Esophagus muscularis mucosa (tissue), 4 donors: ENCODE measurements at regions not wholly inside any gene's neighbourhood (a gene's known extent, or its start where the extent isn't known, plus 50 kb on each side); places are given as distances from the start of the nearest gene placed in this dataset.

Source experiments
- DNase-seq: peaks from one replicate; pipeline ENCODE4 v3.0.0-alpha.2; 2017; ENCODE audit errors: extremely low spot score
- H3K27ac ChIP-seq, 4 donors: fragments of 200-600 bp; sonication (generic); replicated peaks in 1 of 4; 1 replicate in 3 of 4; 2 replicates in 1 of 4; pipeline ENCODE4 v1.5.1; 2016 to 2019; ENCODE audit warnings: mild to moderate bottlenecking in 1 of 4
- H3K27me3 ChIP-seq, 4 donors: fragments of 200-600 bp; sonication (generic); one replicate each; pipeline versions ENCODE4 v1.5.1 to v1.6.0; 2016 to 2019
- H3K36me3 ChIP-seq, 4 donors: fragments of 200-600 bp; sonication (generic); one replicate each; pipeline ENCODE4 v1.5.1; 2016 to 2019
- H3K4me1 ChIP-seq, 4 donors: fragments of 200-600 bp; sonication (generic); one replicate each; pipeline ENCODE4 v1.5.1; 2016 to 2019
- H3K4me3 ChIP-seq, 4 donors: fragments of 200-600 bp; sonication (generic); 1 replicate in 2 of 4; 2 replicates in 2 of 4; pipeline ENCODE4 v1.5.1; 2016 to 2019; ENCODE audit warnings: mild to moderate bottlenecking in 4 of 4, moderate library complexity in 1 of 4
- H3K9me3 ChIP-seq, 4 donors: fragments of 200-600 bp; sonication (generic); 1 replicate in 3 of 4; 2 replicates in 1 of 4; pipeline ENCODE4 v1.5.1; 2016 to 2019
- EP300 ChIP-seq: sonication (generic); formaldehyde crosslinking; IDR thresholded peaks from one replicate; pipeline ENCODE4 v1.6.1; 2017; ENCODE audit warnings: antibody characterized with exemption
- POLR2A ChIP-seq: fragments of 450-650 bp; IDR thresholded peaks from one replicate; pipeline ENCODE4 v1.6.1; 2017; ENCODE audit warnings: antibody characterized with exemption, moderate library complexity, mild to moderate bottlenecking, low read depth
- POLR2AphosphoS5 ChIP-seq, 2 donors: sonication (generic); formaldehyde crosslinking; IDR thresholded peaks; one replicate each; pipeline ENCODE4 v1.6.1; 2017; ENCODE audit warnings: antibody characterized with exemption in 2 of 2
- WGBS: methylation state at CpG from one replicate; pipeline ENCODE4 v1.1.5; 2018; 5-methylcytosine and 5-hydroxymethylcytosine counted together
- intact Hi-C: fragments of 100-400 bp; cut with DNase I; formaldehyde crosslinking; loops from one replicate; pipeline ENCODE4 v1.15.1; 2023
- TF ChIP-seq, protein P1 (sequence below), 3 experiments: fragments of 200-600 bp in 2 of 3; fragments of 450-650 bp in 1 of 3; sonication (generic) in 2 of 3; IDR thresholded peaks; one replicate each; pipeline ENCODE4 v1.5.1; 2017 to 2019; ENCODE audit warnings: antibody characterized with exemption in 3 of 3, mild to moderate bottlenecking in 2 of 3, moderate library complexity in 1 of 3

DNA sequence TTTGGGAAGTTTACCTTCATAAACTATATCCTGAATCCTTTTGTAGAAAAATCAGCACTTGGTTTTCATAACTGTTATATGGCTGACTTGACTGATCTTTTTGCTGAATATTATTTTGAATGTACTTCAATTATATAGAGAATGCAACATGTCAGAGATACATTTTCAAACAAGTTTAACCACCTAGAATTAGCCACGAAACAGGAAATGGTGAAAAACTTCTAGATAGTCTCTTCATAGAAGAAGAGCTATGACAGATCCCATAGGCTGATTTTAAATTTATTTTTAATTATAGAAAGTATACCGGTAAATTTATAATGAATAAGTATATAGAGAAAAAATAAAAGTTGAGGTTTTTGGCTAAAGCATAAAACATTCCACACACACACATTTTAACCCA is 436.8 kb upstream of the DPPA4 start:
- TF ChIP-seq POLR2A, result no peak
- TF ChIP-seq, protein P1, sequence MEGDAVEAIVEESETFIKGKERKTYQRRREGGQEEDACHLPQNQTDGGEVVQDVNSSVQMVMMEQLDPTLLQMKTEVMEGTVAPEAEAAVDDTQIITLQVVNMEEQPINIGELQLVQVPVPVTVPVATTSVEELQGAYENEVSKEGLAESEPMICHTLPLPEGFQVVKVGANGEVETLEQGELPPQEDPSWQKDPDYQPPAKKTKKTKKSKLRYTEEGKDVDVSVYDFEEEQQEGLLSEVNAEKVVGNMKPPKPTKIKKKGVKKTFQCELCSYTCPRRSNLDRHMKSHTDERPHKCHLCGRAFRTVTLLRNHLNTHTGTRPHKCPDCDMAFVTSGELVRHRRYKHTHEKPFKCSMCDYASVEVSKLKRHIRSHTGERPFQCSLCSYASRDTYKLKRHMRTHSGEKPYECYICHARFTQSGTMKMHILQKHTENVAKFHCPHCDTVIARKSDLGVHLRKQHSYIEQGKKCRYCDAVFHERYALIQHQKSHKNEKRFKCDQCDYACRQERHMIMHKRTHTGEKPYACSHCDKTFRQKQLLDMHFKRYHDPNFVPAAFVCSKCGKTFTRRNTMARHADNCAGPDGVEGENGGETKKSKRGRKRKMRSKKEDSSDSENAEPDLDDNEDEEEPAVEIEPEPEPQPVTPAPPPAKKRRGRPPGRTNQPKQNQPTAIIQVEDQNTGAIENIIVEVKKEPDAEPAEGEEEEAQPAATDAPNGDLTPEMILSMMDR (IDR thresholded peaks at IDR 0.05), result no peak
- no peak for TF ChIP-seq EP300
- TF ChIP-seq POLR2AphosphoS5 (IDR thresholded peaks at IDR 0.05), result no peak

DNA sequence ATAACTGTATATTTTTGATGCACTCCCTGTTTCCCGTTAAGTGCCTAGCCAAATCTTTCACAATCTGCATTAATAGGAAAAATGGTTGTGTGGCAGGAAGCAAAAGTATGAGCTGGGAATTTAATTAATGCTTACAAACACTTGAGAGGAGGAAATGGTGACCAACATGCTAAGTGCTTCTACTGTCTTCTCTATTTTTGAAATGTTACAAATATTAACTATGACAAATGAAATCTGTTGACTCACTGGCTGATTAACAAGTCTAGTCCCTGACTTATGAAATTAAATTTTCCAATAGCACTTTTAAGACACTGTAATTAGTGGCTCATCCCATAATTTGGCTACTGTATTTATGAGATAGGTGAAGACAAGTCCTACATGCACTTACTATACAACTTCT is 446.9 kb upstream of the DPPA4 start:
- intact Hi-C loops, result no loop called here
- 76% methylated on average over 1 of the region's 1 CpG for WGBS

More for the DNA sequence above, 436.8 kb upstream of the DPPA4 start:
- H3K9me3 ChIP-seq, result peaks cover 0 to 14% (median 7%) of the 10 kb centered on the region in 4 donors
- DNase-seq, result no peak
- no peaks in the 10 kb centered on the region for H3K36me3 ChIP-seq
- 79% methylated on average over 2 of the region's 2 CpGs for WGBS
- H3K4me3 ChIP-seq, result no peak overlapping the region
- no peak overlapping the region for H3K27ac ChIP-seq
- intact Hi-C loops, result no loop called here
- no peaks in the 10 kb centered on the region for H3K27me3 ChIP-seq
- H3K4me1 ChIP-seq, result no peaks in the 10 kb centered on the region

DNA sequence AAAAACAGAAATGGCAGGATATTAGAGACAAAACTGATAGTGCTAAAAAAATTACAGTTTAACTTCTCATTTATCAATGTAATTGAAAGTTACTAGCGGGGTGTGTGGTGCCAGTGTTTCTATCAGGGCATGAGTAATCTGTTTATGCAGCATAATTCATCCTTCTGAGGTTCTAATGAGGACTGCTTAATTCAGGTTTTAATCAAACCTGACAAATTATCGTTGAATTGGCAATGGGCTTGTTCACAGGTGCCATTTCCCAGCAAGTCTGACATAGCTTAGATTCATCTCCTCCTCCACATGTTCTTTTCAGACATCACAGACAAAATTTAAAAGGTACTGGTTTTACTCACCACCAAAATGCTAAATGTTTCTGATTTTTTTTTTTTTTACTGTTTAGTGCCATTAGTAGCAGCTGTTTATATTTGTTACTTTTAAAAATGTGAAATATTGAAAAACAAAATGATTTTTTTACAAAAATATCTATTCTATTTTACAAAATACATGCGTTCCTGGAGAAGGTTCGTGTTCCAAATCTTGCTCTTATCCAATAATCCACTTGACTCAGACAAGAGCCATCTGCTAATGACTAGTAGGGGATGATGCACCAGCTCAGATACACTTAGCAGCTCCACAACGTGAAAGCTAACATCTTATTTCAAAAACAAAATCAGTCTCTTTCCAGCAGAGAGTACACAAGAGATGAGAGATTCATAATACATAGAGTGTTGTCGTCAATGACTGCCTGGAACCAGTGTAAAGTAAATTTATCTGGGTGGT is 447.7 kb upstream of the DPPA4 start:
- no peaks in the 10 kb centered on the region for H3K4me1 ChIP-seq
- 57% methylated on average over 6 of the region's 6 CpGs for WGBS
- no peaks in the 10 kb centered on the region for H3K9me3 ChIP-seq
- intact Hi-C loops, result no loop called here
- no peak for DNase-seq
- H3K4me3 ChIP-seq, result no peak overlapping the region
- no peak overlapping the region for H3K27ac ChIP-seq
- no peaks in the 10 kb centered on the region for H3K36me3 ChIP-seq
- no peaks in the 10 kb centered on the region for H3K27me3 ChIP-seq
- TF ChIP-seq EP300 (no peak), POLR2AphosphoS5 (IDR thresholded peaks at IDR 0.05) (no peak), POLR2A (no peak)
- TF ChIP-seq, protein P1 (IDR thresholded peaks at IDR 0.05), result no peak

More for the DNA sequence above, 446.9 kb upstream of the DPPA4 start:
- Histone ChIP-seq H3K4me3 (no peak overlapping the region), H3K27me3 (no peaks in the 10 kb centered on the region), H3K36me3 (no peaks in the 10 kb centered on the region), H3K9me3 (peaks cover 0 to 6% (median 4%) of the 10 kb centered on the region in 4 donors), H3K27ac (no peak overlapping the region), H3K4me1 (no peaks in the 10 kb centered on the region)
- TF ChIP-seq, protein P1 (IDR thresholded peaks at IDR 0.05), result no peak
- TF ChIP-seq EP300, result no peak
- TF ChIP-seq POLR2A, result no peak
- no peak for TF ChIP-seq POLR2AphosphoS5 (IDR thresholded peaks at IDR 0.05)
- DNase-seq, result no peak

DNA sequence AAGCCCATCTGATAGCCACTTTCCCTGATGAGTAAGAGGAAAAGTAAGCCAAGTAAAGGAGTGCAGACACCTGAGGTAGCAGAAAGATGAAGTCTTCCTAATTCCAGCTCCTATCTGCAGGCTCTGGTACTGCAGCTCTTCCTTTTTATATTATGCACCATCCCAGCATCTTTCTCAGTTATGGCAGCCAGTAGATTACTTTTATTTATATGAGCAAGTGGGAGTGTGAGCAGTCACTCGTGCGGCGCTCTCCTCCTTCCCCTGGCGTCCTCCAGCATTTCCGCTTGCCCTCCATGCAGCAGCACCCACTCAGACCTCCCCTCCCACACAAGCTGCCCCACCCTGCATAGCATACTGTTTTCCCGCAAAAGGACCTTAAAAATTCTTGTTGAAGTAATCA is 465.9 kb upstream of the DPPA4 start:
- TF ChIP-seq, protein P1 (IDR thresholded peaks at IDR 0.05), result peak in 1 of 3 experiments; percentile 18
- no peak for TF ChIP-seq POLR2AphosphoS5 (IDR thresholded peaks at IDR 0.05)
- no peaks in the 10 kb centered on the region for H3K27me3 ChIP-seq
- no peaks in the 10 kb centered on the region for H3K9me3 ChIP-seq
- H3K27ac ChIP-seq, result no peak overlapping the region
- no peak for DNase-seq
- WGBS, result 96% methylated on average over 6 of the region's 6 CpGs
- no peaks in the 10 kb centered on the region for H3K36me3 ChIP-seq
- no peaks in the 10 kb centered on the region for H3K4me1 ChIP-seq
- no peak overlapping the region for H3K4me3 ChIP-seq
- intact Hi-C loops, result no loop called here

DNA sequence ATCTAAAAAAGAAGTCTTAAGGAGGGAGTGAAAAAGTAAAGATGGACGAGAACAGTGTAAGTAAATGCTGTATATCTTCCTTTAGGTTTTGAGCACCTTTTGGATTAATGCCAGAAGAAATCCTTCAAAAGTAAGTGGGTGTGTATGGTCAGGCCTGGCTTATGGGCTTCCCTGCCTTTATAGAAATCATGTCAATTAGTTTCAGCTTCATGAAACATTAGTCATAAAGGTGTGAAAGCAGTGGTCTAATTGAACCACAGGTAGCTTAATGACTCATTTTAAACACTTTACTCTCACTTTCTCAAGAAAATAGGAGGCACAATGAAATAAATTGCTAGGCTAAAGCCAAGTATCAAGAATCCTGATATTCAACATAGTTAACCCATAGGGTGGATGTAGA is 467.4 kb upstream of the DPPA4 start:
- no peak for TF ChIP-seq POLR2AphosphoS5 (IDR thresholded peaks at IDR 0.05)
- DNase-seq, result no peak
- Histone ChIP-seq H3K36me3 (no peaks in the 10 kb centered on the region), H3K27me3 (no peaks in the 10 kb centered on the region), H3K4me3 (no peak overlapping the region), H3K9me3 (no peaks in the 10 kb centered on the region), H3K4me1 (no peaks in the 10 kb centered on the region), H3K27ac (no peak overlapping the region)
- intact Hi-C loops, result no loop called here
- WGBS, result 88% methylated on average over 1 of the region's 1 CpG
